HEK293T (cell line): ENCODE measurements at regions not wholly inside any gene's neighbourhood (a gene's known extent, or its start where the extent isn't known, plus 50 kb on each side); places are given as distances from the start of the nearest gene placed in this dataset.

Experiments used
- BHLHE40 ChIP-seq: fragments of 450-650 bp; IDR thresholded peaks from 2 replicates; pipeline ENCODE4 v1.6.1; 2016; ENCODE audit warnings: mild to moderate bottlenecking, moderate library complexity, borderline replicate concordance
- ELF4 ChIP-seq: fragments of 450-650 bp; IDR thresholded peaks from 2 replicates; pipeline ENCODE4 v1.6.1; 2017; ENCODE audit warnings: antibody characterized with exemption
- FOXA1 ChIP-seq: fragments of 450-650 bp; IDR thresholded peaks from 2 replicates; pipeline ENCODE4 v1.6.1; 2016; ENCODE audit warnings: mild to moderate bottlenecking
- HDGF ChIP-seq: fragments of 450-650 bp; IDR thresholded peaks from 2 replicates; pipeline ENCODE4 v1.6.1; 2017; ENCODE audit warnings: antibody characterized with exemption, borderline replicate concordance
- SP1 ChIP-seq: fragments of 450-650 bp; IDR thresholded peaks from 2 replicates; pipeline ENCODE4 v1.6.1; 2017
- SUZ12 ChIP-seq: fragments of 450-650 bp; IDR thresholded peaks from 2 replicates; pipeline ENCODE4 v1.6.1; 2016; ENCODE audit warnings: mild to moderate bottlenecking
- ZNF384 ChIP-seq: fragments of 450-650 bp; IDR thresholded peaks from 2 replicates; pipeline ENCODE4 v1.6.1; 2016

GRCh38 chr12:67794161-67794560 lies 145.6 kb downstream of the DYRK2 start:
- no peak for TF ChIP-seq BHLHE40
- TF ChIP-seq FOXA1, result no peak
- TF ChIP-seq ZNF384, result no peak
- TF ChIP-seq SUZ12, result no peak
- no peak for TF ChIP-seq HDGF
- TF ChIP-seq SP1, result no peak
- TF ChIP-seq ELF4, result no peak
